Caco-2 (cell line): ENCODE measurements at regions not wholly inside any gene's neighbourhood (a gene's known extent, or its start where the extent isn't known, plus 50 kb on each side); places are given as distances from the start of the nearest gene placed in this dataset.

ENCODE experiments used
- BruUV-seq: library from RNA; stranded (reverse); fragments of 400-500 nt; replicated peaks from 2 replicates; lab custom pipeline; 2021; lab: Mats Ljungman, UMichigan
- CTCF ChIA-PET: fragments of 300-600 bp; sonication (Branson Sonifier 250); formaldehyde crosslinking; loops from one replicate; lab custom pipeline; 2022; ENCODE audit warnings: antibody characterized with exemption; lab: Charles Lee
- POLR2A ChIA-PET: fragments of 300-600 bp; sonication (Branson Sonifier 250); formaldehyde crosslinking; loops from one replicate; lab custom pipeline; 2022; ENCODE audit warnings: antibody characterized with exemption; lab: Charles Lee
- DNase-seq, 2 experiments: peaks; one replicate each; pipeline versions ENCODE4 v3.0.0 to v3.0.0-alpha.2; 2020 to 2022
- H3K27me3 ChIP-seq: replicated peaks from 2 replicates; pipeline ENCODE4 v1.6.0; 2011; ENCODE audit warnings: low read length; ENCODE audit not compliant: control insufficient read depth, insufficient read depth
- H3K36me3 ChIP-seq: 2 replicates; pipeline ENCODE4 v1.5.1; 2011; ENCODE audit warnings: low read length; ENCODE audit not compliant: control insufficient read depth, insufficient read depth
- H3K4me1 ChIP-seq: fragments of 250-450 bp; sonication (Bioruptor Pico); 2 replicates; pipeline ENCODE4 v1.5.1; 2020; ENCODE audit warnings: mild to moderate bottlenecking
- H3K4me3 ChIP-seq: 2 replicates; pipeline ENCODE4 v1.5.1; 2011; ENCODE audit warnings: low read depth, mild to moderate bottlenecking, control low read depth, low read length
- H3K9me3 ChIP-seq: fragments of 250-450 bp; sonication (Bioruptor Pico); 2 replicates; pipeline ENCODE4 v1.5.1; 2020; ENCODE audit warnings: mild to moderate bottlenecking, moderate library complexity
- H3K27ac Mint-ChIP-seq: one replicate; pipeline ENCODE4 v1.8.0; 2022; ENCODE audit warnings: mixed read lengths; ENCODE audit not compliant: unreplicated experiment
- H3K27me3 Mint-ChIP-seq: one replicate; pipeline ENCODE4 v1.8.0; 2022; ENCODE audit warnings: mixed read lengths; ENCODE audit not compliant: insufficient read depth, unreplicated experiment
- H3K36me3 Mint-ChIP-seq: one replicate; pipeline ENCODE4 v1.8.0; 2022; ENCODE audit warnings: mild to moderate bottlenecking, mixed read lengths; ENCODE audit not compliant: insufficient read depth, unreplicated experiment
- H3K4me1 Mint-ChIP-seq: one replicate; pipeline ENCODE4 v1.8.0; 2022; ENCODE audit warnings: low read depth, mixed read lengths; ENCODE audit not compliant: unreplicated experiment
- H3K4me3 Mint-ChIP-seq: one replicate; pipeline ENCODE4 v1.8.0; 2022; ENCODE audit warnings: mild to moderate bottlenecking, moderate library complexity, mixed read lengths; ENCODE audit not compliant: unreplicated experiment
- H3K9me3 Mint-ChIP-seq: one replicate; pipeline ENCODE4 v1.8.0; 2022; ENCODE audit warnings: mixed read lengths; ENCODE audit not compliant: unreplicated experiment
- CTCF ChIP-seq, 2 experiments: fragments of 200-600 bp in 1 of 2; IDR thresholded peaks; 1 replicate in 1 of 2; 2 replicates in 1 of 2; pipeline versions ENCODE4 v1.5.1 to v1.8.0; 2011 to 2022; ENCODE audit warnings: antibody characterized with exemption in 1 of 2, control low read depth in 1 of 2, inconsistent platforms in 1 of 2, low read depth in 1 of 2, low read length in 1 of 2, mild to moderate bottlenecking in 1 of 2, moderate library complexity in 1 of 2; ENCODE audit not compliant: insufficient read depth in 1 of 2, severe bottlenecking in 1 of 2, unreplicated experiment in 1 of 2
- intact Hi-C: fragments of 100-400 bp; cut with micrococcal nuclease; formaldehyde crosslinking; loops from one replicate; pipeline ENCODE4 v1.10.0; 2022; ENCODE audit not compliant: unreplicated experiment

- H3K4me3 Mint-ChIP-seq = no peak overlapping the region
- intact Hi-C loops = no loop called here
- no peaks in the 10 kb centered on the region for H3K27me3 ChIP-seq
- CTCF ChIA-PET = no interaction called here
- DNase-seq = no peak
- peaks cover 15% of the 10 kb centered on the region for H3K36me3 Mint-ChIP-seq
- H3K27ac Mint-ChIP-seq = no peak overlapping the region
- no peaks in the 10 kb centered on the region for H3K9me3 ChIP-seq
- POLR2A ChIA-PET = no interaction called here
- BruUV-seq = no TSS peak
- TF ChIP-seq CTCF (IDR thresholded peaks at IDR 0.05; ENCODE audit: insufficient read depth in 1 of 2, low read depth in 1 of 2, low read length in 1 of 2, severe bottlenecking in 1 of 2, unreplicated experiment in 1 of 2) = no peak
- H3K9me3 Mint-ChIP-seq = no peaks in the 10 kb centered on the region
- no peaks in the 10 kb centered on the region for H3K4me1 ChIP-seq
- no peaks in the 10 kb centered on the region for H3K4me1 Mint-ChIP-seq
- H3K4me3 ChIP-seq = no peak overlapping the region
- H3K27me3 Mint-ChIP-seq = no peaks in the 10 kb centered on the region
- H3K36me3 ChIP-seq = no peaks in the 10 kb centered on the region
Measured at GRCh38 chrX:131764216-131764615, 220.3 kb downstream of the OR13H1 start.

- ChIA-PET CTCF (no interaction called here), POLR2A (no interaction called here)
- H3K27me3 Mint-ChIP-seq = no peaks in the 10 kb centered on the region
- H3K36me3 ChIP-seq = no peaks in the 10 kb centered on the region
- no peaks in the 10 kb centered on the region for H3K36me3 Mint-ChIP-seq
- H3K9me3 ChIP-seq = no peaks in the 10 kb centered on the region
- no peak overlapping the region for H3K4me3 Mint-ChIP-seq
- H3K27ac Mint-ChIP-seq = no peak overlapping the region
- H3K9me3 Mint-ChIP-seq = no peaks in the 10 kb centered on the region
- no peak overlapping the region for H3K4me3 ChIP-seq
- no peak for TF ChIP-seq CTCF (IDR thresholded peaks at IDR 0.05; ENCODE audit: insufficient read depth in 1 of 2, low read depth in 1 of 2, low read length in 1 of 2, severe bottlenecking in 1 of 2, unreplicated experiment in 1 of 2)
- H3K4me1 Mint-ChIP-seq = no peaks in the 10 kb centered on the region
- no peak for DNase-seq
- intact Hi-C loops = no loop called here
- no peaks in the 10 kb centered on the region for H3K27me3 ChIP-seq
- H3K4me1 ChIP-seq = no peaks in the 10 kb centered on the region
- no TSS peak for BruUV-seq
Measured at GRCh38 chrX:131778269-131779218, 234.7 kb downstream of the OR13H1 start.

- Mint-ChIP-seq H3K4me1 (no peaks in the 10 kb centered on the region), H3K36me3 (no peaks in the 10 kb centered on the region), H3K4me3 (no peak overlapping the region), H3K27ac (no peak overlapping the region), H3K27me3 (no peaks in the 10 kb centered on the region), H3K9me3 (no peaks in the 10 kb centered on the region)
- POLR2A ChIA-PET = no interaction called here
- Histone ChIP-seq H3K36me3 (no peaks in the 10 kb centered on the region), H3K9me3 (no peaks in the 10 kb centered on the region), H3K4me3 (no peak overlapping the region), H3K4me1 (no peaks in the 10 kb centered on the region), H3K27me3 (no peaks in the 10 kb centered on the region)
- no TSS peak for BruUV-seq
- intact Hi-C loops = no loop called here
- CTCF ChIA-PET = no interaction called here
- DNase-seq = no peak
- TF ChIP-seq CTCF (IDR thresholded peaks at IDR 0.05; ENCODE audit: insufficient read depth in 1 of 2, low read depth in 1 of 2, low read length in 1 of 2, severe bottlenecking in 1 of 2, unreplicated experiment in 1 of 2) = no peak
Measured at GRCh38 chrX:131779306-131779705, 235.4 kb downstream of the OR13H1 start.
